PC-9 (cell line): ENCODE measurements at regions not wholly inside any gene's neighbourhood (a gene's known extent, or its start where the extent isn't known, plus 50 kb on each side); places are given as distances from the start of the nearest gene placed in this dataset.

ENCODE experiments used
- CTCF ChIP-seq: fragments of 200-600 bp; sonication (generic); conservative IDR thresholded peaks from 2 replicates; pipeline ENCODE4 v1.6.1; 2017; ENCODE audit warnings: mixed run types, antibody characterized with exemption, mild to moderate bottlenecking, moderate library complexity
- EZH2 ChIP-seq: fragments of 200-600 bp; sonication (generic); IDR thresholded peaks from 2 replicates; pipeline ENCODE4 v1.8.0; 2017; ENCODE audit warnings: antibody characterized with exemption, low read depth

- TF ChIP-seq CTCF (no peak), EZH2 (no peak)
Measured at GRCh38 chr5:135174315-135175096, 140.5 kb upstream of the PITX1 start.
